Panc1 (cell line): ENCODE measurements at regions not wholly inside any gene's neighbourhood (a gene's known extent, or its start where the extent isn't known, plus 50 kb on each side); places are given as distances from the start of the nearest gene placed in this dataset.

Source experiments
- ATAC-seq: fragments of 200-7000 bp; cut with Tn5 transposase; 2 replicates; pipeline ENCODE4 v1.9.1; 2020; ENCODE audit warnings: mild to moderate bottlenecking, moderate library complexity
- BruUV-seq: library from RNA; stranded (reverse); fragments of 400-500 nt; replicated peaks from 2 replicates; lab custom pipeline; 2021; lab: Mats Ljungman, UMichigan
- CTCF ChIA-PET: fragments of 300-600 bp; sonication (Branson Sonifier 250); formaldehyde crosslinking; loops from one replicate; lab custom pipeline; 2022; ENCODE audit warnings: antibody characterized with exemption; lab: Charles Lee
- POLR2A ChIA-PET: fragments of 300-600 bp; sonication (Branson Sonifier 250); formaldehyde crosslinking; loops from one replicate; lab custom pipeline; 2022; ENCODE audit warnings: antibody characterized with exemption; lab: Charles Lee
- DNase-seq: peaks from one replicate; pipeline ENCODE4 v3.0.0-alpha.2; 2010; ENCODE audit warnings: low read depth, low spot score
- H3K27ac ChIP-seq: 2 replicates; pipeline ENCODE4 v1.5.1; 2011; ENCODE audit warnings: mild to moderate bottlenecking, low read length, inconsistent platforms
- H3K27me3 ChIP-seq: fragments of 200-500 bp; sonication (Bioruptor generic); 2 replicates; pipeline ENCODE4 v1.6.0; 2014; ENCODE audit warnings: low read length, inconsistent platforms; ENCODE audit not compliant: control insufficient read depth, insufficient read depth
- H3K36me3 ChIP-seq: fragments of 200-500 bp; sonication (Bioruptor generic); 2 replicates; pipeline ENCODE4 v1.5.1; 2014; ENCODE audit warnings: inconsistent platforms, mild to moderate bottlenecking, low read length, moderate library complexity; ENCODE audit not compliant: control insufficient read depth, insufficient read depth
- H3K4me1 ChIP-seq: 2 replicates; pipeline ENCODE4 v1.5.1; 2011; ENCODE audit warnings: inconsistent platforms, mild to moderate bottlenecking, low read length, moderate library complexity; ENCODE audit not compliant: control insufficient read depth, insufficient read depth
- H3K4me3 ChIP-seq, 2 experiments: 2 replicates each; pipeline ENCODE4 v1.5.1; 2011 to 2012; ENCODE audit warnings: low read depth in 2 of 2, low read length in 2 of 2, mild to moderate bottlenecking in 2 of 2, inconsistent platforms in 1 of 2, moderate library complexity in 1 of 2
- H3K9me3 ChIP-seq: fragments of 200-500 bp; sonication (Bioruptor generic); 2 replicates; pipeline ENCODE4 v1.5.1; 2014; ENCODE audit warnings: low read depth, mild to moderate bottlenecking, inconsistent platforms, low read length, moderate library complexity; ENCODE audit not compliant: control insufficient read depth, insufficient read depth
- CTCF ChIP-seq: fragments of 450-650 bp; IDR thresholded peaks from 2 replicates; pipeline ENCODE4 v1.5.1; 2017; ENCODE audit warnings: mild to moderate bottlenecking
- POLR2AphosphoS5 ChIP-seq: IDR thresholded peaks from 2 replicates; pipeline ENCODE4 v1.6.1; 2012; ENCODE audit warnings: mild to moderate bottlenecking, low read depth, low read length, moderate library complexity
- REST ChIP-seq, 2 experiments: IDR thresholded peaks; 2 replicates each; pipeline ENCODE4 v1.6.1; 2011 to 2012; ENCODE audit warnings: low read depth in 2 of 2, control low read depth in 1 of 2, low read length in 1 of 2, mild to moderate bottlenecking in 1 of 2, moderate library complexity in 1 of 2; ENCODE audit not compliant: insufficient read depth in 1 of 2
- SIN3A ChIP-seq: IDR thresholded peaks from 2 replicates; pipeline ENCODE4 v1.6.1; 2012; ENCODE audit warnings: low read depth, mild to moderate bottlenecking, low read length, moderate library complexity, borderline replicate concordance; ENCODE audit not compliant: insufficient read depth
- TCF7L2 ChIP-seq: IDR thresholded peaks from 2 replicates; pipeline ENCODE4 v1.6.1; 2011; ENCODE audit warnings: mild to moderate bottlenecking, low read depth, low read length, inconsistent platforms
- in situ Hi-C: cut with HindIII; loops from 2 replicates; pipeline ENCODE4 v1.10.0; 2016; ENCODE audit warnings: low sequenced_read_pairs, low pct_unique_long_range_greater_than_20kb
- intact Hi-C: fragments of 100-400 bp; cut with micrococcal nuclease; formaldehyde crosslinking; loops from one replicate; pipeline ENCODE4 v1.10.0; 2022; ENCODE audit not compliant: unreplicated experiment

GRCh38 chr4:152011469-152011868 lies 250.7 kb upstream of the GATB start:
- H3K4me3 ChIP-seq: no peak overlapping the region
- in situ Hi-C loops: no loop called here

DNA sequence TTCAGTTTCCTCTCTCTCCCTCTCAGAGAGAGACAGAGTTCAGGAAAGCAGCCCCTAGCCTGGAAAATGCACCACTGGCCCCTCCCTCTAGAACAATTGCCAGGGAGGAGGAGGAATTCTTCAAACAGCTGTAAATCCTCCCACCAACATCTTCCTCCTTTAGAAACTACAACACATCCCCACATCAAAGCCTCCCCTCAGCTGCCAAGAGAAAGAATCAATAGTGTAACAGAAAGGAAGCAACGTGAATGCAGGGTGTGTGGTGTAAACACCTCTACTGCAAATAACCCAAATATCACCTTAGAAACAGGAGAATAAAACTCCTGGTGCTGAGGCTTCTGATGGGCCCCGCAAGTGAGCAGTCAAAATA lies 249.9 kb upstream of the GATB start:
- H3K36me3 ChIP-seq: no peaks in the 10 kb centered on the region
- no peak for ATAC-seq
- no peak overlapping the region for H3K27ac ChIP-seq
- H3K4me1 ChIP-seq: no peaks in the 10 kb centered on the region
- CTCF ChIA-PET: no interaction called here
- no peak for TF ChIP-seq POLR2AphosphoS5
- TF ChIP-seq CTCF: no peak
- no peak for TF ChIP-seq SIN3A
- TF ChIP-seq REST (IDR thresholded peaks at IDR 0.05; ENCODE audit: insufficient read depth in 1 of 2, low read depth in 2 of 2, low read length in 1 of 2): no peak
- TF ChIP-seq TCF7L2: no peak
- BruUV-seq: no TSS peak
- H3K4me3 ChIP-seq: no peak overlapping the region
- no peaks in the 10 kb centered on the region for H3K27me3 ChIP-seq
- intact Hi-C loops: no loop called here
- POLR2A ChIA-PET: no interaction called here
- H3K9me3 ChIP-seq: no peaks in the 10 kb centered on the region
- in situ Hi-C loops: no loop called here
- DNase-seq: no peak

More at GRCh38 chr4:152011469-152011868, 250.7 kb upstream of the GATB start:
- Histone ChIP-seq H3K4me1 (no peaks in the 10 kb centered on the region), H3K27me3 (no peaks in the 10 kb centered on the region), H3K9me3 (no peaks in the 10 kb centered on the region), H3K36me3 (no peaks in the 10 kb centered on the region), H3K27ac (no peak overlapping the region)
- TF ChIP-seq POLR2AphosphoS5: no peak
- intact Hi-C loops: no loop called here
- no peak for DNase-seq
- ChIA-PET CTCF (no interaction called here), POLR2A (no interaction called here)
- no TSS peak for BruUV-seq
- no peak for ATAC-seq

DNA sequence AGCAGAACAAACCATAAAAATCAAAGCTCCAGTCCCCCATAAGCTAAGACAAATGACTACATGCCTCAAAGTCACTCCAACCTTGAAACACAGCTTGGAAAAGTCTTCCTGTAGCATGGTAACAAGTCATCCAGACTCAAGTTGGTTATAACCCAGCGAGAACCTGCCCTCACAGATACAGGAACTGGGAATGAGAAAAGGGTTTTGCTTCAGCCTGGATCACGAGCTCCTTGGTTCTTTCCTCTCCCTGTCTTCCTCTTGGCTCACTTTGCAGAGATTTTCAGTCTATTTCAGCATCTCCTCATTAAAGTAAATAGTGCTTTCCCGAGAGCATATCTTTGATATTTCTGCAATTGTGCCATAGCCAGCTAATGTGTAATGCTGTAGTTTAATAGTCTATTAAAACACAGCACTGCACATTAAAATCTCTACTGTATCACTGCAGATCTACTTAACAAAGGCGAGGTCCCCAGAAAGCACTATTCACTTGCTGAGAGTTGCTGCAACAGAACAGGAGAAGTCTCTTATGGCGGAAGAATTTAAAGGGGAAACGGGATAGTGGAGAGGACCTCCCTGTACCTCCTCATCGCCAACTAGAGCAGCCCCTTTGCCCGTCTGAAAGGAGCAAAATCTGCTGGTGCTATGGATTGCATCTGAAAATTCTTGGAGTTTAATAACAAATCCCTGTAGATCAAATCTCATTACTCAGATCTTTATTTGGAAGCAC lies 249.3 kb upstream of the GATB start:
- no TSS peak for BruUV-seq
- no peaks in the 10 kb centered on the region for H3K4me1 ChIP-seq

More for the DNA sequence above, 249.3 kb upstream of the GATB start:
- TF ChIP-seq CTCF: no peak
- TF ChIP-seq TCF7L2: no peak
- no peak for TF ChIP-seq REST (IDR thresholded peaks at IDR 0.05; ENCODE audit: insufficient read depth in 1 of 2, low read depth in 2 of 2, low read length in 1 of 2)
- no peak for TF ChIP-seq SIN3A
- TF ChIP-seq POLR2AphosphoS5: no peak
- in situ Hi-C loops: no loop called here
- POLR2A ChIA-PET: no interaction called here
- no peak for DNase-seq
- intact Hi-C loops: no loop called here
- H3K36me3 ChIP-seq: no peaks in the 10 kb centered on the region
- H3K27ac ChIP-seq: no peak overlapping the region
- CTCF ChIA-PET: no interaction called here
- H3K27me3 ChIP-seq: no peaks in the 10 kb centered on the region
- no peaks in the 10 kb centered on the region for H3K9me3 ChIP-seq
- H3K4me3 ChIP-seq: no peak overlapping the region
- ATAC-seq: no peak
